ENCODE measurements at regions not wholly inside any gene's neighbourhood (a gene's known extent, or its start where the extent isn't known, plus 50 kb on each side); places are given as distances from the start of the nearest gene placed in this dataset.

- no peak for DNase-seq (ENCODE audit: low spot score)
Measured at GRCh38 chr18:45538444-45538843, 76.8 kb upstream of the SLC14A2 start.

GRCh38 chr18:45539491-45539891, 75.8 kb upstream of the SLC14A2 start:
- DNase-seq (ENCODE audit: low spot score): no peak

- DNase-seq (ENCODE audit: low spot score): no peak
Measured at GRCh38 chr18:45540125-45540524, 75.2 kb upstream of the SLC14A2 start.

- DNase-seq (ENCODE audit: low spot score): no peak
Measured at GRCh38 chr18:45541421-45541820, 73.9 kb upstream of the SLC14A2 start.

GRCh38 chr18:45542043-45542442, 73.2 kb upstream of the SLC14A2 start:
- DNase-seq (ENCODE audit: low spot score): no peak

- DNase-seq (ENCODE audit: low spot score): no peak
Measured at GRCh38 chr18:45547910-45548309, 67.4 kb upstream of the SLC14A2 start.

GRCh38 chr18:45548614-45549013, 66.7 kb upstream of the SLC14A2 start:
- DNase-seq (ENCODE audit: low spot score): no peak

- DNase-seq (ENCODE audit: low spot score): no peak
Measured at GRCh38 chr18:45549290-45549689, 66.0 kb upstream of the SLC14A2 start.

- no peak for DNase-seq (ENCODE audit: low spot score)
Measured at GRCh38 chr18:45551142-45551815, 64.0 kb upstream of the SLC14A2 start.

- DNase-seq (ENCODE audit: low spot score): no peak
Measured at GRCh38 chr18:45553723-45554388, 61.4 kb upstream of the SLC14A2 start.

- no peak for DNase-seq (ENCODE audit: low spot score)
Measured at GRCh38 chr18:45554389-45554737, 60.9 kb upstream of the SLC14A2 start.

- DNase-seq (ENCODE audit: low spot score): no peak
Measured at GRCh38 chr18:45556222-45556621, 59.1 kb upstream of the SLC14A2 start.

GRCh38 chr18:45557287-45557686, 58.0 kb upstream of the SLC14A2 start:
- no peak for DNase-seq (ENCODE audit: low spot score)

- no peak for DNase-seq (ENCODE audit: low spot score)
Measured at GRCh38 chr18:45557779-45558178, 57.5 kb upstream of the SLC14A2 start.

GRCh38 chr18:45559258-45559657, 56.0 kb upstream of the SLC14A2 start:
- DNase-seq (ENCODE audit: low spot score): no peak

- DNase-seq (ENCODE audit: low spot score): no peak
Measured at GRCh38 chr18:45560870-45561269, 54.4 kb upstream of the SLC14A2 start.

GRCh38 chr18:45562567-45563479, 52.5 kb upstream of the SLC14A2 start:
- DNase-seq (ENCODE audit: low spot score): no peak

GRCh38 chr18:45565280-45565970, 49.9 kb upstream of the SLC14A2 start:
- no peak for DNase-seq (ENCODE audit: low spot score)
